ENCODE measurements at regions not wholly inside any gene's neighbourhood (a gene's known extent, or its start where the extent isn't known, plus 50 kb on each side); places are given as distances from the start of the nearest gene placed in this dataset.

DNA sequence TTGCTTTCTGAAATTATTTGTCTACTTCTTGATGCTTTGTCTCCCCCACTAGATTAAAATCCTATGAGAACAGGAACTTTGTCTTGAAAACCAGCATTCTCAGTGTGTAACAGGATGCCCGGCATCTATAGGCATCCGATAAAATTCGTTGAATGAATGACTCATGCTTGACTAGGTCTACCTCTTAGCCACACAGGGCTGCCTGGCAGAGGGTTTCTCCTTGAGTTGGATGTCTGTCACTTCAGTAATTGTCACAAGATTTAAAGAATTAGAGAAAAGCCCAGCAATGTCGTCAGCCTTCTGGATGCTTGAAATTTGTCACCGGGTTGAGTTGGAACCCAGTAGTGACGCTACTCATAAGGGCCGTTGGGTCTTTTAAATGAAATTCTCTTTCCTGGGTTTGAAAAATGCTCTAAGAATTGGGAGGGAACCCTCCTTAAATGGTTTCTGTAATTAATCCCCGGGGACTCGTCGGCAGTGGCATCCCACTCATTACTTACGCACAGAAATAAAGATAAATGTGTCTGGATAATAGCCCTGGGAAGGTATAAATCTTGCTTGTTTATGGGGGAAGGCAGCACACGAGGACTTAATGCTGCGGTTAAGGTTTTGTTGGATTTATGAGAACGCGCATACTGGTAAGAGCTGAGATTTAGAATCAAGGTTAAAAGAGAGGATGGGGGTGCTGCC is 194.1 kb downstream of the AACS start:
- H3K9me3 Mint-ChIP-seq: peaks cover 1 to 2% of the 10 kb centered on the region in 2 donors
- no peaks in the 10 kb centered on the region for H3K36me3 Mint-ChIP-seq (ENCODE audit: insufficient read depth in 2 of 2)
- ATAC-seq (replicated peaks in 1 of 2) (no peak), DNase-seq (no peak)
- no peaks in the 10 kb centered on the region for H3K4me1 Mint-ChIP-seq (ENCODE audit: low read depth)
- H3K27ac Mint-ChIP-seq: no peak overlapping the region
- H3K27me3 Mint-ChIP-seq (ENCODE audit: low read depth): peaks cover 6% of the 10 kb centered on the region
- no peak overlapping the region for H3K4me3 Mint-ChIP-seq

GRCh38 chr12:125262851-125263250 is 197.6 kb downstream of the AACS start:
- Mint-ChIP-seq H3K27me3 (ENCODE audit: low read depth) (peaks cover 6% of the 10 kb centered on the region), H3K9me3 (peaks cover 0 to 2% of the 10 kb centered on the region in 2 donors), H3K4me1 (ENCODE audit: low read depth) (no peaks in the 10 kb centered on the region), H3K36me3 (ENCODE audit: insufficient read depth in 2 of 2) (no peaks in the 10 kb centered on the region), H3K27ac (no peak overlapping the region), H3K4me3 (no peak overlapping the region)
- ATAC-seq (replicated peaks in 1 of 2) (no peak), DNase-seq (no peak)

GRCh38 chr12:125263385-125263784 is 198.2 kb downstream of the AACS start:
- Mint-ChIP-seq H3K36me3 (ENCODE audit: insufficient read depth in 2 of 2) (no peaks in the 10 kb centered on the region), H3K9me3 (peaks cover 0 to 2% of the 10 kb centered on the region in 2 donors), H3K27me3 (ENCODE audit: low read depth) (peaks cover 6% of the 10 kb centered on the region), H3K4me3 (no peak overlapping the region), H3K27ac (no peak overlapping the region), H3K4me1 (ENCODE audit: low read depth) (no peaks in the 10 kb centered on the region)
- DNase-seq: no peak
- ATAC-seq (replicated peaks in 1 of 2): no peak

DNA sequence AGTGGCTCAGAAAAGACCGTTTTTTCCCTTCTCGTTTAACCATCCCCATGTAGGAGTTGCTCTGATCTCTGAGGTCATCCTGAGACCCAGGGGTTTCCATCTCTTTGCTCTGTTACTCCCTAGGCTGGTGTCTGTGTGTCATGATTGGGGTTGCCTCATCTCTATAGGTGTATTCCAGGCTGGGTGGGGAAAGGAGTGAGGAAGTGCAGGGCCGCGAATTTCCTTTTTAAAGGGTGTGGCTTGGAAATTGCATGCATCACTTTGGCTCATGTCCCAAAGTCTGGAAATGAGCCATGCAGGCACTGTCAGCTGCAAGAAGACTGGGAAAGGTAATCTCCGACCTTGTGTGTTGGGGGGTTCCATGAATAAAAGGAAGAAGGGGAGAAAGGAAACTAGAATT is 201.9 kb downstream of the AACS start:
- Mint-ChIP-seq H3K36me3 (ENCODE audit: insufficient read depth in 2 of 2) (no peaks in the 10 kb centered on the region), H3K27ac (no peak overlapping the region)

DNA sequence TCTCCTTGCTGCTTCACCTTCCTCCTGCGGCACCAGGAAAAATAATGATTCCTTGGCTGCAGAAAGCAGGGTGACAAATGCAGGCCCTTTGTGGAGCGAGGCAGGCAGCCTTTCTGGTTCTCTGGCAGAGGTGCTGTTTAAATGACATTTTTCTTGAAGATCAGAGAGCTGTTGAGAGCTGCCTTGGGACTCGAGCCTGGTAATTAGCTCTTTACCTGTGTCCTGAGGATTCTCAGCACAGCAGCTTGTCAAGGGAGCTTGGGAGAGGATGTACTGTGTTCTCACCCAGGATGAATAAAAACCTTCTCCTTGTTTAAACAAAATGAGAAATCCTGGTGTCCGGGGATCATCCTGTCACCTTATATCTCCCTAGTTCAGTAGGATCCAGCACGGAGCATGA is 204.0 kb downstream of the AACS start:
- no peaks in the 10 kb centered on the region for H3K36me3 Mint-ChIP-seq (ENCODE audit: insufficient read depth in 2 of 2)
- ATAC-seq (replicated peaks in 1 of 2) (no peak), DNase-seq (no peak)
- peaks cover 6% of the 10 kb centered on the region for H3K27me3 Mint-ChIP-seq (ENCODE audit: low read depth)
- no peaks in the 10 kb centered on the region for H3K9me3 Mint-ChIP-seq
- no peaks in the 10 kb centered on the region for H3K4me1 Mint-ChIP-seq (ENCODE audit: low read depth)
- no peak overlapping the region for H3K4me3 Mint-ChIP-seq
- no peak overlapping the region for H3K27ac Mint-ChIP-seq

More for the DNA sequence above, 201.9 kb downstream of the AACS start:
- Mint-ChIP-seq H3K4me3 (no peak overlapping the region), H3K27me3 (ENCODE audit: low read depth) (peaks cover 6% of the 10 kb centered on the region), H3K9me3 (peaks cover 0 to 2% of the 10 kb centered on the region in 2 donors), H3K4me1 (ENCODE audit: low read depth) (no peaks in the 10 kb centered on the region)
- DNase-seq: no peak
- ATAC-seq (replicated peaks in 1 of 2): no peak

- H3K27me3 Mint-ChIP-seq (ENCODE audit: low read depth): peaks cover 6% of the 10 kb centered on the region
- DNase-seq (no peak), ATAC-seq (replicated peaks in 1 of 2) (no peak)
- no peak overlapping the region for H3K27ac Mint-ChIP-seq
- no peak overlapping the region for H3K4me3 Mint-ChIP-seq
- no peaks in the 10 kb centered on the region for H3K9me3 Mint-ChIP-seq
- H3K36me3 Mint-ChIP-seq (ENCODE audit: insufficient read depth in 2 of 2): no peaks in the 10 kb centered on the region
- no peaks in the 10 kb centered on the region for H3K4me1 Mint-ChIP-seq (ENCODE audit: low read depth)
Observed at GRCh38 chr12:125271892-125272291, 206.7 kb downstream of the AACS start.

DNA sequence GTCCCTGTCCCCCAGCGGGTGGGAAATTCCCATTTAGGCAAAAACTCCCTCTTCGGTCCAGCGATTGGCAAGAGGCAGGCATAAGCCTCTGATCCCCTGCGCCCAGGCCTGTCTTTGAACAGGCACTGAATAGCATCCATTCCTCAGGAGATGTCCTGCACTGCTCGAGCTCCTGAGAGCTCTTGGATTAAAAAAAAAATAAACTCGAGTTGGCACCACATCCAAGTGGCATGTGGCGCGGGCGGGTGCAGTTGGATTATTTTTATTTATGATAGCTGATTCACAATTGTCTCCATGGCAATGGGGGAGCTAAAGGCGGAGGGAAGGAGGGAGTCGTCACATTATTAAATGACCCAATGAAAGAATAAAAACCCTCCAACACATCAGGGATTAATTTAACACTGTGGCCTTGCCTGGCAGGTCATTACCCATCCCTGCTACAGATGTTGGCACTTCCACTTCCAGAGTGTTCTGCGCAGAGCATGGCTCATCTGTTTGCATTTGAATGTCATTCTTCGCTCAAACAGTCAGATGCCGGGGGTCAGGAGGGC is 207.2 kb downstream of the AACS start:
- H3K9me3 Mint-ChIP-seq: no peaks in the 10 kb centered on the region
- no peak for DNase-seq
- no peak overlapping the region for H3K27ac Mint-ChIP-seq
- no peak overlapping the region for H3K4me3 Mint-ChIP-seq
- peaks cover 2% of the 10 kb centered on the region for H3K27me3 Mint-ChIP-seq (ENCODE audit: low read depth)
- no peaks in the 10 kb centered on the region for H3K36me3 Mint-ChIP-seq (ENCODE audit: insufficient read depth in 2 of 2)
- ATAC-seq (replicated peaks in 1 of 2): no peak
- no peaks in the 10 kb centered on the region for H3K4me1 Mint-ChIP-seq (ENCODE audit: low read depth)

- ATAC-seq (replicated peaks in 1 of 2): no peak
Observed at GRCh38 chr12:125276567-125276966, 211.3 kb downstream of the AACS start.

DNA sequence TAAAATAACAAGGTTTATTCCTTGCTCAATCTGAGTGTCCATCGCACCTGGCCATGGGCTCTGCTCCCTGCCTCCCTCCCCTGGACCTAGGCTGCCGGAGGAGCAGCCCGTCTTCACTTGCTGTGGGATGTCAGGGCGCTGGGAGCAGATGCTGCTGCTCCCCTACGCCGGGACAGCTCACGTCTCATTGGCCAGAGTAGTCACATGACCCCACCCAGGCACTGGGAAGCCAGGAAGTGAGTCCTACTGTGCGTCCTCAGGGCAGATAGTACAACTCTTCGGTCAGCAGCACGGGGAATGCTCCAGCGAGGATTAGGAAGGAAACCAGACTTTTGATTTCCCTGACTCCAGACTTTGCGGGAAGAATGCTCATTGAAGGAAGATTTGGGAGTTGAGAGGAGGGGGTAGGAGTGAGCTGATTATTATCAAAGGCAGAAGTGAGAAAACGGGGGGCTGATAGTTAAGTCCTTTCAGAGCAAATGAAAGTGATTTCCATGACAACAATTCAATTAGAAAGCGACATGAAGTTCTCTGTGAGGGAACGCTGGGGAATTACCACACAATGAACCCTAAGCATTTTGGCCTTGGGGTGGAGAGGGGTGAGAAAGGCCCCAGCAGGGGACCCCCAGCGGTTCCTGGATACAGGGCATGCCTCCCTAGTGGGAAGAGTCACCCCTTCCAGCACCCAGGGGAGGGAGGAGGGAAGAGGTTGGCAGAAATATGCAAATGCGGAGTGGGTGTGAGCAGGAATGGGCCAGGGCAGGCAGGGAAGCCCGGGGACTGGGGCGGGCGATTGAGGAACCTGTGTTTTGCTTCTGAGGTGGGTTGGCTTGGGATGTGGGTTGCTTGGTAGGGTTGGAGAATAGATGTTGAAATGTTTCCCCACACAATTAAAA is 215.5 kb downstream of the AACS start:
- H3K4me1 Mint-ChIP-seq (ENCODE audit: low read depth): peaks cover 6% of the 10 kb centered on the region
- H3K27me3 Mint-ChIP-seq (ENCODE audit: low read depth): peaks cover 18% of the 10 kb centered on the region
- DNase-seq (no peak), ATAC-seq (replicated peaks in 1 of 2) (no peak)
- H3K36me3 Mint-ChIP-seq (ENCODE audit: insufficient read depth in 2 of 2): no peaks in the 10 kb centered on the region
- no peak overlapping the region for H3K27ac Mint-ChIP-seq
- peaks cover 0 to 2% of the 10 kb centered on the region in 2 donors for H3K9me3 Mint-ChIP-seq
- H3K4me3 Mint-ChIP-seq: no peak overlapping the region

More at GRCh38 chr12:125276567-125276966, 211.3 kb downstream of the AACS start:
- peaks cover 6% of the 10 kb centered on the region for H3K4me1 Mint-ChIP-seq (ENCODE audit: low read depth)
- H3K27ac Mint-ChIP-seq: no peak overlapping the region
- H3K36me3 Mint-ChIP-seq (ENCODE audit: insufficient read depth in 2 of 2): no peaks in the 10 kb centered on the region
- DNase-seq: no peak
- peaks cover 12% of the 10 kb centered on the region for H3K27me3 Mint-ChIP-seq (ENCODE audit: low read depth)
- no peak overlapping the region for H3K4me3 Mint-ChIP-seq
- H3K9me3 Mint-ChIP-seq: no peaks in the 10 kb centered on the region

DNA sequence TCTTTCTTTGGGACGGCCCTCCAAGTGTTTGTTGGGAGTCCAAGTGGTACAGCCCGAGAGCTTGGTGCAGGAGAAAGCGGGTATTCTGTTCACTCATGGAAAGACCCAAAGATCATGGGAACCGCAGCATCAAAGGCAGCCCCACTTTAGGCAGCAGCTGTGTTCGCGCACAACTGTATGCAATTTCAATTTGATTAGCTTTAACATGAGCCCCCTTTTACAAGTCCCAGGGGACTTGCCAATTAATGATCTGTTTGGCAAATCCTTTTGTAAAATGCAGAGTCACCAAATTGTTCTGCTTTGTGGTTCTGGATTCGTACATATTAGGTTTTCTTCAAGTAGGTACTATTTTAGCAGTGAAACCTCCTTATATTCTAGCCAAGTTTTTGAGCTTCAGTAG is 217.7 kb downstream of the AACS start:
- DNase-seq (no peak), ATAC-seq (replicated peaks in 1 of 2) (no peak)
- no peak overlapping the region for H3K27ac Mint-ChIP-seq
- H3K27me3 Mint-ChIP-seq (ENCODE audit: low read depth): peaks cover 18% of the 10 kb centered on the region
- H3K4me3 Mint-ChIP-seq: no peak overlapping the region
- peaks cover 15% of the 10 kb centered on the region for H3K4me1 Mint-ChIP-seq (ENCODE audit: low read depth)
- no peaks in the 10 kb centered on the region for H3K36me3 Mint-ChIP-seq (ENCODE audit: insufficient read depth in 2 of 2)
- peaks cover 0 to 2% of the 10 kb centered on the region in 2 donors for H3K9me3 Mint-ChIP-seq

- H3K9me3 Mint-ChIP-seq: peaks cover 0 to 2% of the 10 kb centered on the region in 2 donors
- H3K27ac Mint-ChIP-seq: no peak overlapping the region
- ATAC-seq (replicated peaks in 1 of 2): no peak
Observed at GRCh38 chr12:125283521-125283920, 218.3 kb downstream of the AACS start.

GRCh38 chr12:125284087-125284486 is 218.9 kb downstream of the AACS start:
- DNase-seq (no peak), ATAC-seq (replicated peaks in 1 of 2) (no peak)
- Mint-ChIP-seq H3K27me3 (ENCODE audit: low read depth) (peaks cover 18% of the 10 kb centered on the region), H3K27ac (no peak overlapping the region), H3K4me3 (no peak overlapping the region), H3K36me3 (ENCODE audit: insufficient read depth in 2 of 2) (no peaks in the 10 kb centered on the region), H3K4me1 (ENCODE audit: low read depth) (peaks cover 15% of the 10 kb centered on the region), H3K9me3 (peaks cover 0 to 2% of the 10 kb centered on the region in 2 donors)

More at GRCh38 chr12:125283521-125283920, 218.3 kb downstream of the AACS start:
- H3K4me1 Mint-ChIP-seq (ENCODE audit: low read depth): peaks cover 15% of the 10 kb centered on the region
- H3K36me3 Mint-ChIP-seq (ENCODE audit: insufficient read depth in 2 of 2): no peaks in the 10 kb centered on the region
- H3K4me3 Mint-ChIP-seq: no peak overlapping the region
- H3K27me3 Mint-ChIP-seq (ENCODE audit: low read depth): peaks cover 18% of the 10 kb centered on the region
- no peak for DNase-seq

GRCh38 chr12:125284945-125285685 is 219.9 kb downstream of the AACS start:
- ATAC-seq (replicated peaks in 1 of 2) (no peak), DNase-seq (no peak)
- peaks cover 18% of the 10 kb centered on the region for H3K27me3 Mint-ChIP-seq (ENCODE audit: low read depth)
- H3K4me3 Mint-ChIP-seq: no peak overlapping the region
- peaks cover 0 to 2% of the 10 kb centered on the region in 2 donors for H3K9me3 Mint-ChIP-seq
- peaks cover 15% of the 10 kb centered on the region for H3K4me1 Mint-ChIP-seq (ENCODE audit: low read depth)
- no peak overlapping the region for H3K27ac Mint-ChIP-seq
- H3K36me3 Mint-ChIP-seq (ENCODE audit: insufficient read depth in 2 of 2): no peaks in the 10 kb centered on the region
